ENCODE measurements at regions not wholly inside any gene's neighbourhood (a gene's known extent, or its start where the extent isn't known, plus 50 kb on each side); places are given as distances from the start of the nearest gene placed in this dataset.
A peak's percentile ranks its signal among the peaks of the same experiment; 100 is the strongest.

DNA sequence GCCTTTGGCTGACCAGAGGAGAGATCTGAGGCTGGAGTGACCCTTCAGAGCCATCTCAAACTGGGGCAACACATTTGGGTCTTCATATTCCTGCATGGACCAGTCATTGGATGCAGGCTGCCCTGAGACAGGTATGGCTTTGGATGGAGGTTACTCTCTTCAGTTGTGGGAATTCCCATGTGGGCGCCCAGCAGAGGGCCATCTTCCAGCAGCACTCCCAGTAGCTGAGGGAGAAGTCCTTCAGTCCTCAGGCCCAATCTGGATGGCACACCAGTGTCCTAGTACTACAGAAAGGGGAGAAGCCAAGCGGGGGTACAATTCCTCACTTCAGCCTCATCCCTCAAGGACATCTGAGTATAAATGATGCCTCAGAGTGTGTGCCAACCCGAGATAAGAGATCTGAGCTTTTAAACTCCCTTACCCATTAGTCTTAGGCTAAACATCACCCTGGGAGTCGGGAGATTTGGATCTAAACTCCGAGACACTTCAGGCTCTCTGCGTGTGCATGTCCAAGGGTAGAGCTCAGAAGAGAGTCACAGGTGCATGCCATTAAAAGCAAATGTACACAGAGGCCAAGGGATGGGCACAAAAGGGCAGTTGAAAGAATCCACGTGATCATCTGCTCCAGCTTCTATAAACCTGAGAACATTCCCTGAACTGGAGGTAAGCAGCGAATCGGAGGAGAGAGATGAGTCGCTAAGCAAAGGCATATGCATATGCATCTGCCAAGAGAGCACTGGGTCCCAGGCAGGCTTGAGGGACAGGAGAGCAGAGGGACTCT lies 204.6 kb downstream of the CD83 start:
- peaks cover 3% of the 10 kb centered on the region; the same call in 1 of the 2 replicates for H3K4me1 ChIP-seq (ENCODE audit: insufficient read depth, low read length)
- Mint-ChIP-seq H3K27ac (peak overlapping the region in 1 of 3 experiments; percentile 77; a peak in 2 of 7 replicates), H3K9me3 (no peaks in the 10 kb centered on the region), H3K27me3 (ENCODE audit: low read depth) (no peaks in the 10 kb centered on the region), H3K36me3 (ENCODE audit: insufficient read depth in 1 of 3, low read depth in 3 of 3) (no peaks in the 10 kb centered on the region; a peak in 1 of 7 replicates), H3K4me3 (no peak overlapping the region), H3K4me1 (peaks cover 24 to 32% of the 10 kb centered on the region in 2 experiments)
- H2BK12ac ChIP-seq (ENCODE audit: insufficient read length, low read depth, low read length): no peak overlapping the region
- H3K27ac ChIP-seq (ENCODE audit: insufficient read length, low read depth, low read length): no peak overlapping the region
- H2BK20ac ChIP-seq (ENCODE audit: low read depth, low read length, poor library complexity, severe bottlenecking): no peak overlapping the region
- no CpG with 5 or more reads among the region's 10 CpGs for WGBS (ENCODE audit: extremely low coverage, insufficient read length, low lambda C conversion rate)
- H4K5ac ChIP-seq (ENCODE audit: insufficient read length, low read depth, low read length): no peak overlapping the region
- no peak overlapping the region for H2BK120ac ChIP-seq (ENCODE audit: low read depth, low read length, poor library complexity, severe bottlenecking)
- no peak overlapping the region for H3K9ac ChIP-seq (ENCODE audit: extremely low read depth, insufficient read length, low read length)
- H4K8ac ChIP-seq (replicated peaks; ENCODE audit: insufficient read length, low read depth, low read length): no peak overlapping the region
- H2BK15ac ChIP-seq (ENCODE audit: low read depth, low read length): no peak overlapping the region
- H3K56ac ChIP-seq (ENCODE audit: insufficient read length, low read depth, low read length): no peak overlapping the region
- H3K4me2 ChIP-seq (ENCODE audit: insufficient read depth, insufficient read length, low read length): no peak overlapping the region
- H3K4ac ChIP-seq (ENCODE audit: low read depth, low read length): no peak overlapping the region
- no peak overlapping the region for H2AFZ ChIP-seq (ENCODE audit: low read length)
- peak; percentile 68 for DNase-seq
- no peaks in the 10 kb centered on the region for H4K20me1 ChIP-seq (ENCODE audit: control insufficient read depth, insufficient read depth, insufficient read length)
- H3K27me3 ChIP-seq (ENCODE audit: insufficient read depth, low read length): no peaks in the 10 kb centered on the region
- no peak overlapping the region for H3K23ac ChIP-seq (ENCODE audit: insufficient read length, low read depth, low read length)
- H3K18ac ChIP-seq (ENCODE audit: insufficient read length, low read depth, low read length): no peak overlapping the region
- no peak overlapping the region for H3T11ph ChIP-seq (ENCODE audit: low read length)
- no peak overlapping the region for H4K91ac ChIP-seq (ENCODE audit: insufficient read length, low read depth, low read length)
- no peak overlapping the region for H2AK5ac ChIP-seq (ENCODE audit: insufficient read length, low read length)
- TF ChIP-seq, protein P1, sequence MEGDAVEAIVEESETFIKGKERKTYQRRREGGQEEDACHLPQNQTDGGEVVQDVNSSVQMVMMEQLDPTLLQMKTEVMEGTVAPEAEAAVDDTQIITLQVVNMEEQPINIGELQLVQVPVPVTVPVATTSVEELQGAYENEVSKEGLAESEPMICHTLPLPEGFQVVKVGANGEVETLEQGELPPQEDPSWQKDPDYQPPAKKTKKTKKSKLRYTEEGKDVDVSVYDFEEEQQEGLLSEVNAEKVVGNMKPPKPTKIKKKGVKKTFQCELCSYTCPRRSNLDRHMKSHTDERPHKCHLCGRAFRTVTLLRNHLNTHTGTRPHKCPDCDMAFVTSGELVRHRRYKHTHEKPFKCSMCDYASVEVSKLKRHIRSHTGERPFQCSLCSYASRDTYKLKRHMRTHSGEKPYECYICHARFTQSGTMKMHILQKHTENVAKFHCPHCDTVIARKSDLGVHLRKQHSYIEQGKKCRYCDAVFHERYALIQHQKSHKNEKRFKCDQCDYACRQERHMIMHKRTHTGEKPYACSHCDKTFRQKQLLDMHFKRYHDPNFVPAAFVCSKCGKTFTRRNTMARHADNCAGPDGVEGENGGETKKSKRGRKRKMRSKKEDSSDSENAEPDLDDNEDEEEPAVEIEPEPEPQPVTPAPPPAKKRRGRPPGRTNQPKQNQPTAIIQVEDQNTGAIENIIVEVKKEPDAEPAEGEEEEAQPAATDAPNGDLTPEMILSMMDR (conservative IDR thresholded peaks at IDR 0.05): peak; percentile 54; the same call in 2 of the 3 replicates
- H3K14ac ChIP-seq (ENCODE audit: insufficient read depth, low read length): no peak overlapping the region
- H3K9me3 ChIP-seq (ENCODE audit: control insufficient read depth, low read depth, low read length): no peaks in the 10 kb centered on the region
- no peaks in the 10 kb centered on the region for H3K23me2 ChIP-seq (ENCODE audit: insufficient read length, low read depth, low read length, poor library complexity, severe bottlenecking)
- no peaks in the 10 kb centered on the region for H3K79me1 ChIP-seq (ENCODE audit: insufficient read depth, low read depth, low read length, poor library complexity, severe bottlenecking)
- no peaks in the 10 kb centered on the region for H3K79me2 ChIP-seq (ENCODE audit: insufficient read depth, low read length)
- H2BK5ac ChIP-seq (ENCODE audit: insufficient read length, low read length): no peak overlapping the region
